Ovary (tissue), 3 donors: ENCODE measurements at regions not wholly inside any gene's neighbourhood (a gene's known extent, or its start where the extent isn't known, plus 50 kb on each side); places are given as distances from the start of the nearest gene placed in this dataset.

Experiments
- CTCF ChIP-seq, 3 donors: fragments of 450-650 bp in 2 of 3; fragments of 200-600 bp in 1 of 3; IDR thresholded peaks; one replicate each; pipeline versions ENCODE4 v1.5.1 to v1.8.0; 2016 to 2022; ENCODE audit warnings: antibody characterized with exemption in 3 of 3, mild to moderate bottlenecking in 1 of 3
- POLR2A ChIP-seq: fragments of 450-650 bp; IDR thresholded peaks from one replicate; pipeline ENCODE4 v1.6.1; 2017; ENCODE audit warnings: antibody characterized with exemption, mild to moderate bottlenecking, moderate library complexity
- donor health status: DM: no; HTN: no; CAD: no.

- no peak for TF ChIP-seq POLR2A
- TF ChIP-seq CTCF (IDR thresholded peaks at IDR 0.05) = no peak
These were observed 180.0 kb upstream of the GIMD1 start for GRCh38 chr4:106548446-106549044.
